Aorta (tissue), 5 donors: ENCODE measurements at regions not wholly inside any gene's neighbourhood (a gene's known extent, or its start where the extent isn't known, plus 50 kb on each side); places are given as distances from the start of the nearest gene placed in this dataset.

Source experiments
- ATAC-seq: fragments of 200-7000 bp; cut with Tn5 transposase; one replicate; pipeline ENCODE4 v1.9.1; 2022; ENCODE audit warnings: moderate library complexity; ENCODE audit not compliant: low FRiP score
- DNase-seq, 2 donors: peaks; one replicate each; pipeline ENCODE4 v3.0.0-alpha.2; 2020
- H3K27ac ChIP-seq, 2 donors: one replicate each; pipeline ENCODE4 v1.5.1; 2013; ENCODE audit warnings: low read length in 2 of 2, mild to moderate bottlenecking in 2 of 2, moderate library complexity in 2 of 2, control low read depth in 1 of 2, inconsistent platforms in 1 of 2, low read depth in 1 of 2
- H3K27me3 ChIP-seq, 2 donors: one replicate each; pipeline ENCODE4 v1.6.1; 2013; ENCODE audit warnings: control low read depth in 1 of 2, low read length in 1 of 2, mild to moderate bottlenecking in 1 of 2, moderate library complexity in 1 of 2; ENCODE audit not compliant: insufficient read depth in 2 of 2, control insufficient read depth in 1 of 2
- H3K36me3 ChIP-seq, 2 donors: one replicate each; pipeline ENCODE4 v1.6.1; 2013; ENCODE audit warnings: control low read depth in 1 of 2, low read length in 1 of 2, mild to moderate bottlenecking in 1 of 2; ENCODE audit not compliant: insufficient read depth in 2 of 2, control insufficient read depth in 1 of 2
- H3K4me1 ChIP-seq, 2 donors: one replicate each; pipeline ENCODE4 v1.6.1; 2013; ENCODE audit warnings: low read length in 2 of 2, control low read depth in 1 of 2, mild to moderate bottlenecking in 1 of 2, moderate library complexity in 1 of 2; ENCODE audit not compliant: insufficient read depth in 2 of 2, control insufficient read depth in 1 of 2
- H3K4me3 ChIP-seq, 2 donors: one replicate each; pipeline ENCODE4 v1.5.1; 2013; ENCODE audit warnings: low read length in 2 of 2, control low read depth in 1 of 2, mild to moderate bottlenecking in 1 of 2
- H3K9me3 ChIP-seq: one replicate; pipeline ENCODE4 v1.6.1; 2013; ENCODE audit warnings: mild to moderate bottlenecking, low read length; ENCODE audit not compliant: control insufficient read depth
- WGBS, 2 donors: extraction: QIAGEN DNeasy Blood & Tissue Kit; methylation state at CpG; one replicate each; pipeline ENCODE4 v1.1.7; 2013; 5-methylcytosine and 5-hydroxymethylcytosine counted together
- intact Hi-C, 2 donors: fragments of 100-400 bp; cut with DNase I; formaldehyde crosslinking; loops; one replicate each; pipeline versions ENCODE4 v1.14.2 to v1.15.0; 2022
- donor health status: healthy with polysubstance abuse.
- donor health status: Bipolar disorder and iron deficiency.
- donor health status: DM: no; HTN: no; CAD: no.
- donor health status: DM: no; HTN: no; CAD: no.
- donor health status: DM: yes; HTN: yes; CAD: no.

DNA sequence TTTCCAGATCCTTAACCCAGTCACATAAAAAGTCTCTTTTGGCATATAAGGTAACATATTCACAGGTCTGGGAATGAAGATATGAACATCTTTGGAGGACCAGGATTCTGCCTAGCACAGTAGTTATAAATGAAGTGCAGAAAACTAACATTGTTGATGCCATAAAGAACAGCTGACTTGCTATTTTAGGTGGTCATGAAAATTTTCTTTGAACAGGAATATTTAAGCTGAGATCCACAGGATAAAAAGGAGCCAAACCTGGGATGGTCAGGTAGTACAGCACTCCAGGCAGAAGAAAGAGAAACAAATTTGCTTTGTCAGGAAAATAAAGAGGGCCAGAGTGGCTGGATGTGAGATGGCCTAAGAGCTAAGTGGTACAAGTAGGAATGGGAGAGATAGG, 80.0 kb downstream of the CENPW start:
- Histone ChIP-seq H3K36me3 (no peaks in the 10 kb centered on the region), H3K4me1 (no peaks in the 10 kb centered on the region), H3K9me3 (no peaks in the 10 kb centered on the region), H3K27ac (no peak overlapping the region), H3K4me3 (no peak overlapping the region), H3K27me3 (no peaks in the 10 kb centered on the region)
- ATAC-seq, result no peak
- DNase-seq, result no peak
- intact Hi-C loops, result no loop called here

GRCh38 chr6:126422912-126423311, 83.0 kb downstream of the CENPW start:
- DNase-seq, result no peak

DNA sequence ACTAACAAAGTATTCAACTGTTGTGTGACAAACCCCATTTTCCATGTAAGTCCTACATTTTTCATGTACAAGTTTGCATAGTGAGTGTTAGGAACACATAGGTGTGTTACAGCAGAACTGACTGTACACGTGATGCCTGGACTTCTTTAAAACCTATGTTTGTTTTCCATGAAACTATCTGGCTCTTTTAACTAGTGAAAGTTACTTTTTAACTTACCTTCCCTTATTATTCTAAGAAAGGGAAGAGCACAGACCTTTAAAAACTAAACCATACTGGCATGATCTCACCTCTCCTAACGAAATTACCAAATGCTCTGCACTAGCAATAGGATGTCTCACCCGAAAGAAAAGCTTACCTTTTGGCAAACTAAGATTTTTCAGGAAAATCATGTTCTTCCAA, 87.8 kb downstream of the CENPW start:
- H3K27me3 ChIP-seq, result no peaks in the 10 kb centered on the region
- intact Hi-C loops, result no loop called here
- no peak overlapping the region for H3K27ac ChIP-seq
- no peaks in the 10 kb centered on the region for H3K36me3 ChIP-seq
- no peaks in the 10 kb centered on the region for H3K9me3 ChIP-seq
- no peak for ATAC-seq
- no peaks in the 10 kb centered on the region for H3K4me1 ChIP-seq
- H3K4me3 ChIP-seq, result no peak overlapping the region
- WGBS, 2 donors, result 66 to 67% methylated on average over 3 of the region's 3 CpGs
- DNase-seq, result no peak

More at GRCh38 chr6:126422912-126423311, 83.0 kb downstream of the CENPW start:
- WGBS, 2 donors, result 44 to 49% methylated on average over 2 of the region's 2 CpGs
- H3K4me1 ChIP-seq, result no peaks in the 10 kb centered on the region
- intact Hi-C loops, result no loop called here
- H3K27ac ChIP-seq, result no peak overlapping the region
- ATAC-seq, result no peak
- H3K36me3 ChIP-seq, result no peaks in the 10 kb centered on the region
- no peaks in the 10 kb centered on the region for H3K9me3 ChIP-seq
- H3K4me3 ChIP-seq, result no peak overlapping the region
- H3K27me3 ChIP-seq, result no peaks in the 10 kb centered on the region

GRCh38 chr6:126429866-126430265, 90.0 kb downstream of the CENPW start:
- Histone ChIP-seq H3K27me3 (no peaks in the 10 kb centered on the region), H3K27ac (no peak overlapping the region), H3K4me1 (no peaks in the 10 kb centered on the region), H3K36me3 (no peaks in the 10 kb centered on the region), H3K4me3 (no peak overlapping the region), H3K9me3 (no peaks in the 10 kb centered on the region)
- intact Hi-C loops, result no loop called here
- ATAC-seq (no peak), DNase-seq (no peak)
- 90 to 92% methylated on average over 1 of the region's 1 CpG for WGBS, 2 donors

DNA sequence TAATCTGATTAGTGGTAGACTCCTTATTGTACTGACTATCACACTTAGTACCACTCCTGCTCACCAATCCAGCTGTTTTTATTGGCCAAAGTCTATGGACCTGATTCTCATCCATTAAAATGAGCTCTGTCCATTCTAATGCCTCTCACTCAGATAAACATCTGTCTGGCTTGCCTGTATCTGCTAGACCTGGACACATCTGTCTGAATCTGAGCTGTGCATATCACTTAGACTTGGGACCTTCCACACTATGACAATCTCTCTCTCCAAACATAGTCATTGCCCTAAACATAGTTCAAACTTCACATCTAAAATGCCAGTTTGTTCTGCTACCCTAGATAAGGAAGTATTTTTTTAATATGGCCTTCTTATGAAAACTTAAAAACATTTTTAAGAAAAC, 92.6 kb downstream of the CENPW start:
- no peak for DNase-seq
- intact Hi-C loops, result no loop called here
- Histone ChIP-seq H3K27ac (no peak overlapping the region), H3K36me3 (no peaks in the 10 kb centered on the region), H3K4me3 (no peak overlapping the region), H3K4me1 (no peaks in the 10 kb centered on the region), H3K27me3 (no peaks in the 10 kb centered on the region), H3K9me3 (no peaks in the 10 kb centered on the region)
- no peak for ATAC-seq

DNA sequence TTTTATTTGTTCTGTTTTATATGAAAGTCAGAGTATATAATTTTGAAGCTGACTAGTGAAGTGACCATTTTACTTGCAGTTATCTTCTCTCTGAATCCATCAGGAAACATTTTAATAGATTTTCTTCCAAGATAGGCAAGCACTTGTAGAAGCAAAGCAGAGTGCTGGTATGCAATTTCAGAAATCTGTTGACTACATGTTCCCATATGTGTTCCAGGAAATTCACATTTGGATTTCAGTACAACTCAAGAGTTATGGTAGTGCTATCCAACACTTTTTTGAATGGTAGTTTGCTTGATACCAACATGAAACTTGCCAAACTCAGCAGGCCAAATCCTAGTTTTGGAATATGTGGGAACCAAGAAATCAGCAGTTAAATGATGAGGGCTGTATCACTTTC, 94.0 kb downstream of the CENPW start:
- Histone ChIP-seq H3K27ac (no peak overlapping the region), H3K36me3 (no peaks in the 10 kb centered on the region), H3K4me3 (no peak overlapping the region), H3K4me1 (no peaks in the 10 kb centered on the region), H3K27me3 (no peaks in the 10 kb centered on the region), H3K9me3 (no peaks in the 10 kb centered on the region)
- ATAC-seq (no peak), DNase-seq (no peak)
- intact Hi-C loops, result no loop called here

DNA sequence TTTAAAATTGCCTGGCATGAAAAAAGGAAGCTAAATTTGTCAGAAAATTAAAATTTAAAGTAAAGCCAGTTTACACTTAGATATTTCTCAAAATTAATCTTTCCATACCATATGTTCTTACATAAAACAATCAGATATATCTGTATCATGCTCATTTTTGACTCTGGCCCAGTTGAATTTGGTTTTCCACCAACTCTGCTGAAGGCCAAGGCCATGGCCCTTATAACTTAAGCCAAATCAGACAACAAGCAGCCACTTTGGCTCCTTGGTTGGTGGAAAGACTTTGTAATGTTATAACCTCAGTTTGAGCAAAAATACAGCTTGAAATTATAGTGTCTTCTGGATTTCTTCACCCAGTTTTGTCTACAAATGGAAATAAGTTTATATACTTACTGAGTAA, 97.3 kb downstream of the CENPW start:
- intact Hi-C loops, result no loop called here
- DNase-seq (no peak), ATAC-seq (peak; percentile 41)
- H3K9me3 ChIP-seq, result no peaks in the 10 kb centered on the region
- H3K27ac ChIP-seq, result no peak overlapping the region
- no peaks in the 10 kb centered on the region for H3K36me3 ChIP-seq
- H3K4me1 ChIP-seq, result no peaks in the 10 kb centered on the region
- H3K27me3 ChIP-seq, result no peaks in the 10 kb centered on the region
- H3K4me3 ChIP-seq, result no peak overlapping the region

GRCh38 chr6:126439040-126439439, 99.1 kb downstream of the CENPW start:
- Histone ChIP-seq H3K36me3 (no peaks in the 10 kb centered on the region), H3K27ac (no peak overlapping the region), H3K4me1 (no peaks in the 10 kb centered on the region), H3K27me3 (no peaks in the 10 kb centered on the region), H3K9me3 (no peaks in the 10 kb centered on the region), H3K4me3 (no peak overlapping the region)
- WGBS, 2 donors, result 42 to 54% methylated on average over 1 of the region's 1 CpG
- DNase-seq, result no peak
- intact Hi-C loops, result no loop called here
- no peak for ATAC-seq

DNA sequence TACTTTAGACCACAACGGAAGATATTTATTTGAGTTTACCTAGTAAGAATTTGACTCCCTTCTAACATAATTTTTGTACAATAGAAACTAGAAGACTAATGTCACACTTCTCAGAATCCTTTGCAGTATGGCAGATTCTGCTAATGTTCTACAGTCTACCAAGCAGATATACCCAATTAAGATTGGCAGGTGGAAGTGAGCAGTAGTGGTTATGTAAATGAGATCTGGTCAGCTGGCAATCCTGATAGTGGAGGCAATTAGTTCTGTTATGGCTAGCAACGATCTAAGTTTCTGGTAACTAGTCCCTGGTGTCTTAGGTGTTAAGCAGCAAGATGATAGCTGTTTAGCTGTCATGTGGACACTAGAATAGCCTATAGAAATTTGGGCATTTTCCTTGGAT, 101.0 kb downstream of the CENPW start:
- Histone ChIP-seq H3K36me3 (no peaks in the 10 kb centered on the region), H3K4me3 (no peak overlapping the region), H3K4me1 (no peaks in the 10 kb centered on the region), H3K27me3 (no peaks in the 10 kb centered on the region), H3K27ac (no peak overlapping the region), H3K9me3 (no peaks in the 10 kb centered on the region)
- DNase-seq (no peak), ATAC-seq (no peak)
- intact Hi-C loops, result no loop called here
- WGBS, 2 donors, result 54 to 69% methylated on average over 2 of the region's 2 CpGs
